Uterus (tissue), 2 donors: ENCODE measurements at regions not wholly inside any gene's neighbourhood (a gene's known extent, or its start where the extent isn't known, plus 50 kb on each side); places are given as distances from the start of the nearest gene placed in this dataset.

Experiments
- CTCF ChIP-seq, 4 experiments: fragments of 200-600 bp in 2 of 4; fragments of 450-650 bp in 2 of 4; sonication (generic) in 2 of 4; IDR thresholded peaks; one replicate each; pipeline ENCODE4 v1.5.1; 2016 to 2019; ENCODE audit warnings: antibody characterized with exemption in 4 of 4, mild to moderate bottlenecking in 2 of 4, moderate library complexity in 1 of 4
- POLR2A ChIP-seq, 2 donors: fragments of 450-650 bp; IDR thresholded peaks; one replicate each; pipeline ENCODE4 v1.6.1; 2016; ENCODE audit warnings: antibody characterized with exemption in 2 of 2, mild to moderate bottlenecking in 1 of 2, moderate library complexity in 1 of 2

- TF ChIP-seq CTCF (IDR thresholded peaks at IDR 0.05) (no peak), POLR2A (IDR thresholded peaks at IDR 0.05) (no peak)
Measured at GRCh38 chr5:62698756-62699155, 120.1 kb downstream of the LRRC70 start.
